NCI-H187 (cell line): ENCODE measurements at regions not wholly inside any gene's neighbourhood (a gene's known extent, or its start where the extent isn't known, plus 50 kb on each side); places are given as distances from the start of the nearest gene placed in this dataset.

Source experiments
- DNase-seq, 2 experiments: peaks; one replicate each; lab custom pipeline; 2025; lab: John Stamatoyannopoulos, UW

DNA sequence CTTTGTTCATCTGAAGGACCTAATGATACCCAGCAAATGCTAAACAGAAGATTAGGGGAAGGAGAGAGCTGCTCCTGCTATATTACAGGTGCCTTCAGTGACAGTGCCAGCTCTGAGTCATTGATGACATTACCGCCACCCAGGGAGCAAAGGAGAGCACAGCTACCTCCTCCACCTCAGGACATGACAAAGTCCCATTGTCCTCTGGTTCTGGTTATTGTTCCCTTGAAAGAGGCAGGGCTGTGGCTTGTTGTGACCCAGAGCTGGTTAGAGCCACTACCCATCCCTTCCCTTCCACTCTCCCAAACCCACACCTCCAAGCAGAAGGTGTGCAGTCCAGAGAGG, 363.5 kb upstream of the DUSP10 start:
- DNase-seq = no peak

DNA sequence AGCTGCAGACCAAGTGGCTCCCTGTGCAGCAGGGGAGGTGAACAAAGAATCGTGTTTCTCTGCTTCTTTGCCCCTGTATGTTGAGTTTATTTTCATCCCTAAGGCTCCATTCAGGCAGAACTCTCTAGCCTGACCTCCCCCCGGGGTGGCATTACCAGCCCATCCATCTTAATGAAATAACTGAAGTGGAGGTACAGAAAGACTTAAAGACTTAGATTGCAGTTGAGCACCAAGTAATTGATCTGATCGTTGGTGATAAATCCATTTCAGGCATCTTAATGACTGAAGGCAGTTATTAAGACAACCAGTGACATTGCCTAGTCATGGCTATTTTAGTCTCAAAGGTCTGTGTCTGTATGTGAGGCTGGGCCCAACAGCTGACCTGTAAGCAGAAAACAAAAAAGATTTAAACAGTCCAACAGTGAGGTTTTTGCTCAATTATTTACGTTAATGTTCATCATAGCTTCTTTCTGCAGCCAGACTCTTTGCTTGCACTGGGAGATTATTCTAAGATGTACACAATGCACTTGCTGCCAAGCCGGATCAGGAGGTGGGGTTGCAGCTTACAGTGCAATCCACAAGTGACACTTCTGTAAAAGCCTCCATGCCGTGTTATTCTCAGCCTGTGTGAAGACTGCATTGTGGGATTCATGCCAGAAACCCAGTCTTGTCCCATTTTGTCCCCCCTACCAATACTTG, 363.0 kb upstream of the DUSP10 start:
- no peak for DNase-seq

DNA sequence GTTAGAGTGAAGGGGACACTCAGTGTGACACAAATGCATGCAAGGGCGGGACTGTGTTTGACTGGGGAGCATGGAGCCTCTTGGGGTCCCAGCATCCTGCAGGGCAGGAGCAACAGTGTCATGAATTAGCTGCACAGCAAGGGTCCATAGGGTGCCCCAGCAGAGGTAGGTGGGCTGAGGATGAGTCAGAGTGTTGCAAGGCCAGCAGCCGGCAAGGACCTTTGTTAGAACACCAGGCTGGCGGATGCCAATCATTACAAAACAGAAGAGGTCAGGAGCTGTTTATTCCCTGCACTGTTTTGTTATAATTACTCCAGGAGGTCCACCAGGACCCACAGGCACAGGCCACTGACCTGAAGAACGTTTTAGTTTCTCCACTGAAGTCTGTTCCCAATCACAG, 362.2 kb upstream of the DUSP10 start:
- no peak for DNase-seq

DNA sequence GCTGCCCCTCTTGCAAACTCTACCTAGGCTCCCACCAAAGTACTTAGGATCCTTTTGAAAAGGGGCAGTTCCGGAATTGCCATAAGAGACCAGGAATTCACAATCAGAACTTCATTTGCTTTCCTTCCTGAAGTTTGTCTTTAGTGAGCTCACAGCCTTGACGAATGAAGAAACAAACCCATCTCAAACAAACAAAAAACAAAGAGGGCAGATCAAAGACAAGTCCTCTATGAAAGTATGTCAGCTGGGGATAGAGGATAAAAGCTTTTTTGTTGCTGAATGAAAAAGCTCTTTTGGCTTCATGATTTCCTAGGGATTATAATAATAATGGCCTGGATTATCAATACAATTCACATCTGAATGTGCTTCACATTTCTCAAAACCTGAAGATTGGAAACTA, 357.9 kb upstream of the DUSP10 start:
- no peak for DNase-seq

GRCh38 chr1:222098404-222098803, 356.5 kb upstream of the DUSP10 start:
- no peak for DNase-seq

DNA sequence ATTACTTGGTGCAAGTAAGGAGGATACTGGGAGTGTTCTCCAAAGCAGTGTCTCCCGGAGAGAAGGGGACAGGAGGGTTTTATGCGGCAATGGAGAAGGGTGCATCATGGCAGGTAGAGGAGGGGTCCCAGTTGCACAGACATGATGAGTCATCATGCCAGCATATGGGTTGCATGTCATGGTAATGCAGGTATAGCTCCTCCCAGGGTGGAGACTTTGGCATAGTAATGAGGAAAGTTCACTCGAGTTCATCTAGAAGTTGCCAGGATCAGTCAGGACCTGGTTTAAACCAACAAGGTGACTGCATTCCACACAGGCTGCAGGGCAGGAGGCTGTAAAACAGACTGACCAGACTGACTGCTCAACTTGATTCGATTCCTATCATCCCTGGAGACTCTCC, 355.7 kb upstream of the DUSP10 start:
- no peak for DNase-seq

DNA sequence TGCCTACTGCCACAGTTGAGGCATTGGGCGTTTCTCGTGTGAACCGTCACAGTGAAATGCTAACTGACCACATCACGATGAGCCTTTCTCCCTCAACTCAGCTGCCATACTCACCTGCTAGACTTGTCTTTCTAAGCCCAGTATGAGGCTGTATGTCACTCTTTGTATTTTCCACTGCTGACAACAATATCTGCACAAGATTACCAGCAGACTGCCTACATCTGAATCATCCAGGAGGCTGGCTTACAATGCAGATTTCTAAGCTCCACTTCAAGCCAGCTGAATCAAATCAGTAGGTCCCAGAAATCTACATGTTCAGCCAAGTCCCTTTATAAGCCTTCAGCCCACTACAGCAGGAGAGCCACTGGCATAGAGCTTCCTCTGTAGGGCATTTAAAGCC, 355.0 kb upstream of the DUSP10 start:
- no peak for DNase-seq

GRCh38 chr1:222096476-222096772, 354.5 kb upstream of the DUSP10 start:
- DNase-seq = no peak

DNA sequence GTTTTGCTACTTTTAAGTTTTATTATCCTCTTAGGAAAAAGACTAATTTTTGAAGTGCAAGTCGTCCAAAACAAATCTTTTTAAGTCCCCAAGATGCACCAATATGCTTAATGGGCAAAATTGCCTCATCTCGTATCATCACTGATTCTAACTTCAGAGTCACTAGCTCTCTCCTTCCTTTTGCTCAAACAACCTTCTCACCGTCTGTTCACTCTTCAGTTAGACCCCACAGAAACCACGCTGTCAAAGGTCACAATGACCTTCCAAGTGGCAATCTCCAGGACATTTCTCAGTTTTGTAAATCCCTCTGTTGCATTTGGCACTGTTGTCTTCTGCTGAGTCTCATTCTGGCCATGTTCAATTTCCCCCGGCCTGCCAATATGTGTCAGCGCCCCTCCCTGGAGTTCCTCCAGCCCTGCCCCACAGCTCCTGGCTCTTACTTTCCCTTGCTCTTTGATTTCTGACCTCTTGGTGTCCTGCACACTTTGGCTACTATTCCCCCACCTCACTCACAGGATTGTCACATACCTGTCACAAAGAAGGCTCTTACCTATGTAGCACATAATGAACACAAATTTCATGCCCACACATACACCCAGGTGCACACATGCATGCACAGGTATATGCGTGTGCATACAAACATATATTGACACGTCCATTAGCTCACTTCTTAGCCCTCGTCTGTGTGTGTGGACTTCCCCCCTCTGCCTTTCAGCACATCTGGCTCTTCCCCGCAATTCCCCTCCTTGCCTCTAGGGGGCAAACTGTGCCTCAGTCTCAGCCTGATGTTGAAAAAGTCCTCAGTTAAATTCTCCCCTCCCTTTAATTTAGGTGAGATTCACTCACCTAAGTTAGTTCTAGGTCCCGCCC, 354.0 kb upstream of the DUSP10 start:
- DNase-seq = no peak

DNA sequence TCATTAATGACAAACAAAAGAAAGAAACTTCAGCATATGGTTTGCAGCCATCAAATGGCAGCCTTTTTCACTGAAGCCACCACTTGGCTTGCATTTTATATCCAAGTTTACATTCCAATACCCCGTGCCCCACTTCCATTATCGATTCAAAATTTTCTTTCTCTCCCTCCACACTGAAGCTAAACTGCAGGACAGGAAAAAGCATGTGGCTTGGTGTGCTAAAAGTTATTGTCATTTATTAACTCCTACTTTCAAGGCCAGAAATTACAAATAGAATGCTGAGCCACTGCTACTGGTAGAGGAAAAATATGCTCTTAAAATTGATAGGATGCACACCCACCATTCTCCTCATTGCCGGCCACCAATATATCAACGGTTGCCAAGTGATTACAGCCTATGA, 351.6 kb upstream of the DUSP10 start:
- no peak for DNase-seq

DNA sequence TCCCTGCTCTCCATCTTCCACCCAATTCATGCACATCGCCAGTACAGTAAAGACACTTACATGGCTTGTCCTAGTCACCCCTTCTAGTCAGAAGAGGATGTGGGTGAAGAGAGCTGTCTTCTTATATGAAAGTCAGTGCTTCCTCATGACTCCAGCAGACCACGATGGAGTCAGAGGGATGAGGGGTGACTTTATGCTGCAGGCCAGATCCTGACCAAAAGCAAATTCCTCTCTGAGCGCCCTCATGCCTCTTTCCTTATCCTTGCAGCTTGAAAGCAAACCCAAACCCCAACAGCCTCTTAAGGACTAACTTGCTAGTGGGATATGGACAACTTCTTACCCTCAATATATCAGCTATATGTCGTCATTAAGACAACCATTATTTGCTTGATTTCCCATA, 348.2 kb upstream of the DUSP10 start:
- no peak for DNase-seq

- DNase-seq = no peak
These were observed 345.5 kb upstream of the DUSP10 start for GRCh38 chr1:222087221-222087920.

DNA sequence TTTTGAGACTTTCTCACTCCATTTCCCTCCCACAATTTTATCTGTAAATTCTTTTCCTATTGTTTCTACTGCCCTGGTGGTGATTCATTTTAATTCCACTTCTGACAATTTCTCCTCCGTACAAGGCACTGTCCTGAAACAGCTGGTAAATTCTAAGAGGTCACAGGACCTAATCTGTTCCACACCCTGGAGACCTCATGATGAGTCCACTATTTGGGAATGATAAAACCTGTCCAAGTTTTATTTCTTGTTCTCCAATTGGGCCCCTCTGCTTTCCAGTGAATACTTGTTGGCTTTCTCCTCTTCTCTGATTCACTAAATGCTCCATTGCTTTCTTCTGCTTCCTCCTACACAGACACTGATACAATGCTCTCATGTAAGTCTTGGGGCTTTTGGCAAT, 343.1 kb upstream of the DUSP10 start:
- DNase-seq = no peak

GRCh38 chr1:222084048-222084447, 342.2 kb upstream of the DUSP10 start:
- DNase-seq = no peak

DNA sequence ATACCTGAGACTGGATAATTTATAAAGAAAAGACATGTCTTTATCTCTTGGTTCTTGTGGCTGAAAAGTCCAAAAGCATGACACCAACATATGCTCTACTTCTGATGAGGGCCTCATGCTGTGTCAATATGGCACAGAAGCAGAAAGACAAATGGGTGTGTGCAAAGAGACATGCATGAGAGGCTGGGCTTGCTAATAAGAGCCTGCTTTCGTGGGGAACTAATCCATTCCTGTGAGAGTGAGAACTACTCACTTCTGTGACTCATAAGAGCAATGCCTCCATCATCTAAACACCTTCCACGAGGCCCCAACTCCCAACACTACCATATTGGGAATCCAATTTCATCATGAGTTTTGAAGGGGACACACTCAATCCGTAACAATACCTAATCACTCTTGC, 340.0 kb upstream of the DUSP10 start:
- DNase-seq = no peak

- no peak for DNase-seq
These were observed 337.7 kb upstream of the DUSP10 start for GRCh38 chr1:222079566-222079965.

GRCh38 chr1:222077206-222077605, 335.3 kb upstream of the DUSP10 start:
- no peak for DNase-seq

GRCh38 chr1:222074317-222074716, 332.4 kb upstream of the DUSP10 start:
- no peak for DNase-seq

GRCh38 chr1:222073307-222073995, 331.6 kb upstream of the DUSP10 start:
- no peak for DNase-seq

DNA sequence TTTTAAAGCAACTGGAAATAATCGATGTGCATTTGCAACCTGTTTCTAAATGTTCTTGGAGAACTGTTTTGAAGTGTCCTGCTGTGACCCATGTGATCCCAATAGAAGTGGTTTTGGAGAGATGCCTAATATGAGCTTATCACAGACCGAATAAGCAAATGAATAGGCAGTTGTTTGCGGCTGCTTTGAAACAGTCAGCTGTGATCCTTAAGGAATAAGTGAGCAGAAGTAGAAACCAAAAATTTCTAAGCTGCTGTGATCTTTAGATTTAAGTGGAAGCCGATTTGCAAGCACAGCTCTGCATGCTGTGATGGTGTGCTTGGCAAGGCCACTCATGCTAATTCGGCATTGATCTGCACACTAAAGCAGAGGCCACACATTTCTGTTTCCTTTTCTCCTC, 329.5 kb upstream of the DUSP10 start:
- no peak for DNase-seq

GRCh38 chr1:222068937-222069336, 327.0 kb upstream of the DUSP10 start:
- no peak for DNase-seq

DNA sequence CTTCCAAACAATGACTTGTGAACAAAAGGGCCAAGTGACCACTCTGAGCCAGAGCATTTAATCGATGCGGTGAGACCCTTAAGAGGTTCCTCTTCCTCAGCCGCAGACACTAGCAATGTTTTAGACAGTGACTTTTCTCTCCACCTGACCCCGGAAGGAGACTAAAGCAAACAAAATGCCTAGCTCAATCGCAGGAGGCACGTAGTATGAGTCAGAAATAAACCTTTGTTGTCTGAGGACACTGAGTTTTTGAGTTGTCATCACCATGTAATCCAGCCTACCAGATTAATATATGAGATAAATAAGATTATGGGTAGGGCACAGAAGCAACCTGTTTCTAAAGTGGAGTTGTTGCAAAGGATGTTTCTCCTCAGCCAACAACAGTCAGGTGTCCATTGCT, 326.2 kb upstream of the DUSP10 start:
- DNase-seq = no peak

- DNase-seq = no peak
These were observed 324.6 kb upstream of the DUSP10 start for GRCh38 chr1:222066539-222066938.
